ENCODE measurements at regions not wholly inside any gene's neighbourhood (a gene's known extent, or its start where the extent isn't known, plus 50 kb on each side); places are given as distances from the start of the nearest gene placed in this dataset.

DNA sequence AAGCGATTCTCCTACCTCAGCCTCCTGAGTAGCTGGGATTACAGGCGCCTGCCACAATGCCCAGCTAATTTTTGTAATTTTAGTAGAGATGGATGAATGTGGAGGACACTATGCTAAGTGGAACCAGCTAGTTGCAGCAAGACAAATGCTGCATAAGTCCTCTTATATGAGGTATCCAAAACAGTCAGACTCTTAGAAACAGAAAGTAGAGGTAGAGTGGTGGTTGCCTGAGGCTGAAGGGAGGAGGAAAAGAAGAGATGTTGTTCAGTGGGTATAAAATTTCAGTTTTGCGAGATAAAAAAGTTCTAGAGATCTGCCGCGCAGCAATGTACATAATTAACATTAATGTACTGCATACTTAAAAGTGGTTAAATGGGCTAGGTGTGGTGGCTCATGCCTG is 145.3 kb upstream of the SPRED2 start:
- TF ChIP-seq, protein P1, sequence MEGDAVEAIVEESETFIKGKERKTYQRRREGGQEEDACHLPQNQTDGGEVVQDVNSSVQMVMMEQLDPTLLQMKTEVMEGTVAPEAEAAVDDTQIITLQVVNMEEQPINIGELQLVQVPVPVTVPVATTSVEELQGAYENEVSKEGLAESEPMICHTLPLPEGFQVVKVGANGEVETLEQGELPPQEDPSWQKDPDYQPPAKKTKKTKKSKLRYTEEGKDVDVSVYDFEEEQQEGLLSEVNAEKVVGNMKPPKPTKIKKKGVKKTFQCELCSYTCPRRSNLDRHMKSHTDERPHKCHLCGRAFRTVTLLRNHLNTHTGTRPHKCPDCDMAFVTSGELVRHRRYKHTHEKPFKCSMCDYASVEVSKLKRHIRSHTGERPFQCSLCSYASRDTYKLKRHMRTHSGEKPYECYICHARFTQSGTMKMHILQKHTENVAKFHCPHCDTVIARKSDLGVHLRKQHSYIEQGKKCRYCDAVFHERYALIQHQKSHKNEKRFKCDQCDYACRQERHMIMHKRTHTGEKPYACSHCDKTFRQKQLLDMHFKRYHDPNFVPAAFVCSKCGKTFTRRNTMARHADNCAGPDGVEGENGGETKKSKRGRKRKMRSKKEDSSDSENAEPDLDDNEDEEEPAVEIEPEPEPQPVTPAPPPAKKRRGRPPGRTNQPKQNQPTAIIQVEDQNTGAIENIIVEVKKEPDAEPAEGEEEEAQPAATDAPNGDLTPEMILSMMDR (IDR thresholded peaks at IDR 0.05) = no peak
- no peak for TF ChIP-seq ZFX (IDR thresholded peaks at IDR 0.05; ENCODE audit: borderline replicate concordance)
